Fibroblast of mammary gland (primary cell): ENCODE measurements at regions not wholly inside any gene's neighbourhood (a gene's known extent, or its start where the extent isn't known, plus 50 kb on each side); places are given as distances from the start of the nearest gene placed in this dataset.

ENCODE experiments used
- DNase-seq: peaks from one replicate; pipeline ENCODE4 v3.0.0-alpha.2; 2010; ENCODE audit warnings: low read depth
- H3K4me3 ChIP-seq: 2 replicates; pipeline ENCODE4 v1.5.1; 2011; ENCODE audit warnings: low read depth, mild to moderate bottlenecking, low read length, moderate library complexity; ENCODE audit not compliant: control insufficient read depth
- CTCF ChIP-seq: conservative IDR thresholded peaks from 2 replicates; pipeline ENCODE4 v1.5.1; 2011; ENCODE audit warnings: low read depth, low read length, inconsistent platforms; ENCODE audit not compliant: control insufficient read depth, insufficient read depth

DNA sequence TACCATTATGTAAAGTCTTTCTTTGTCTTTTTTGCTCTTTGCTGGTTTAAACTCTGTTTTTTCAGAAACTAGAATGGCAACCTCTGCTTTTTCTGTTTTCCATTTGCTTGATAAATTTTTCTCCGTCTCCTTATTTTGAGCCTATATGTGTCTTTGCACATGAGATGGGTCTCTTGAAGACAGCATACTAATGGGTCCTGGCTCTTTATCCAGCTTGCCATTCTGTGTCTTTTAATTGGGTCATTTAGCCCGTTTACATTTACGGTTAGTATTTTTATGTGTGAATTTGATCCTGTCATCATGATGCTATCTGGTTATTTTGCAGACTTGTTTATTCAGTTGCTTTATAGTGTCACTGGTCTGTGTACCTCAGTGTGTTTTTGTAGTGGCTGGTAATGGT is 207.9 kb upstream of the TMEM260 start:
- no peak overlapping the region for H3K4me3 ChIP-seq
- no peak for TF ChIP-seq CTCF
- DNase-seq, result no peak

GRCh38 chr14:56374421-56374820 is 205.2 kb upstream of the TMEM260 start:
- DNase-seq, result peak; percentile 34
- H3K4me3 ChIP-seq, result no peak overlapping the region
- no peak for TF ChIP-seq CTCF

- no peak overlapping the region for H3K4me3 ChIP-seq
- no peak for TF ChIP-seq CTCF
- DNase-seq, result peak; percentile 24
Observed at GRCh38 chr14:56378046-56378445, 201.6 kb upstream of the TMEM260 start.

DNA sequence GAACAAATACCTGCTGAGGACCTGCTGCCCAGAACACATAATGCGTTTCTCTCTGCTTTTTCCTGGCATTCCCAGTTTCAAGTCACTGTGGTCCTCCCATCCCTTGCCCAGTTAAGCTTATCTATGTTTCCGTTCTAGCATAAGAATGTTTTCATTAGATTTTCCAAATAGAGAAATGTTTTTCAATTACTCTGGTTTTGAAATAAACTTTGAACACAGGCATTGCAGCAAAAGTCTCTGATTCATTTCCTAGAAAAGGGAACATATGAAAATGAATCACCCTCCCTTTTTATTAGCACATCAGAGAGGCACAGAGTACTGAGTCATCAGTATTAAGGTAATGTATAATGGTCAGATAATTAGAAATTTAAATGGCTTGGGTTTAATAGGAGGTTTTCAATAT is 201.1 kb upstream of the TMEM260 start:
- no peak overlapping the region for H3K4me3 ChIP-seq
- TF ChIP-seq CTCF, result no peak
- peak; percentile 88 for DNase-seq

DNA sequence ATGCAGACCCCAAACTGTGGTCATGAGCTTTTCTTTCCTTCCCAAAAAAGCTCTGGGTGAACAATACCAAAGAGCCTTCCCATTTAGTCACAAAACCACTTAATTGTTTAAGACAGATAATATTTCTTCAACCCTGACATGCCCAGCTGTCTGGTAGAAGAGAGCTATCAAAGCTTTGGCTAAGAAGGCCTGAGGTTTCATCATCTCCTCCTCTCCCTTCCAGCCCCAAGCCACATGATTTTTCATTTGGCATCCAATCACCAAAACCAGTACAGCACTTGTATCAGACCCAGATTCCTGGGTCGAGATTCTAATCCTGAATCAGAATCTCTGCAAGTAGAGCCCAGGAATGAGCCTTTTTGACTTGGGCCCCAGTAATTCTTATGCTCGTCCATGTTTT is 199.6 kb upstream of the TMEM260 start:
- TF ChIP-seq CTCF, result no peak
- peak; percentile 77 for DNase-seq
- no peak overlapping the region for H3K4me3 ChIP-seq

DNA sequence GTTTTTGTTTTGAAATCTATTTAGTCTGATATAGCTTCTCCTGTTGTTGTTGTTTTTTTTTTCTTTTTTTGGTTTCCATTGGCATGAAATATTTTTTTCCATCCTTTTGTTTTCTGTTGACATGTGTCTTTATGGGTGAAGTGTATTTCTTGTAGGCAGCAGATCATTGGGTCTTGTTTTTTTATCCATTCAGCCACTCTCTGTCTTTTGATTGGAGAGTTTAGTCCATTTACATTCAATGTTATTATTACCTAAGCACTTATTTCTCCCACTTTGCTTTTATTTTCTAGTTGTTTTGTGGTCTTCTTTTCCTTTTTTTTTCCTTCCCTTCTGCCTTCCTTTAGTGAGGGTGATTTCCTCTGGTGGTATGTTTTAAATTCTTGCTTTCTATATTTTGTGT is 193.6 kb upstream of the TMEM260 start:
- no peak overlapping the region for H3K4me3 ChIP-seq
- no peak for TF ChIP-seq CTCF
- no peak for DNase-seq

GRCh38 chr14:56390859-56391258 is 188.7 kb upstream of the TMEM260 start:
- TF ChIP-seq CTCF, result no peak
- no peak overlapping the region for H3K4me3 ChIP-seq
- DNase-seq, result no peak
